ENCODE measurements at regions not wholly inside any gene's neighbourhood (a gene's known extent, or its start where the extent isn't known, plus 50 kb on each side); places are given as distances from the start of the nearest gene placed in this dataset.

DNA sequence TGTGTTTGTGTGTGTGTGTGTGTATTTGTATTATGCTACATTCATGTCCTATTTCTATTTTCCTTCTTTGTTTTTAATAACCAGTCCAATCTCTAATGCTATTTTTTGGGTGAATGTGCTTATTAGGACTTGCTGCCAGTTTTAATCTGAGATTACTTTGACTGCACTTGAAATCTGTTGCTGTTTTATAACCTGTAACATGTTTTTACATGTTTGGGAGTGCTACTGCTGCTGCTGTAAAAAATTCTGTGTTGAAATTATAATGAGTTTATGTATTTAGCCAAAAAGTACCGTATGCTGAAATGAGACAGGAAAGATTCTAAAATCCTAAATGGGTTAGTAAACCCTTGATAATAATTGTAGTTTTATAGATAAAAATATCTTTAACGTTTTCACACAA lies 104.7 kb upstream of the SSBP2 start:
- no peak for TF ChIP-seq GATA3 (IDR thresholded peaks at IDR 0.05; ENCODE audit: low read depth, low read length)
- TF ChIP-seq GATA2 (IDR thresholded peaks at IDR 0.05; ENCODE audit: low read depth, low read length): no peak
